Activated naive CD8-positive, alpha-beta T cell treated with anti-CD3 and anti-CD28 coated beads, Interleukin-2, amount 10 ng/mL, durations not matched to agents 7 days and 5 days (primary cell): ENCODE measurements at regions not wholly inside any gene's neighbourhood (a gene's known extent, or its start where the extent isn't known, plus 50 kb on each side); places are given as distances from the start of the nearest gene placed in this dataset.
A peak's percentile ranks its signal among the peaks of the same experiment; 100 is the strongest.
"Not testable (repeated sequence)": the region's sequence is repeated elsewhere in the genome, so short reads cannot be mapped to it uniquely, and the experiment has no call there.

Source experiments
- ATAC-seq: fragments of 150-1000 bp; cut with Tn5 transposase; one replicate; pipeline ENCODE4 v1.10.0; 2021; ENCODE audit warnings: low read depth, moderate library complexity
- POLR2A ChIA-PET: fragments of 350-600 bp; sonication (Branson Sonifier 250); formaldehyde crosslinking; loops from one replicate; lab custom pipeline; 2021; ENCODE audit warnings: antibody characterized with exemption; lab: Charles Lee
- DNase-seq: peaks from one replicate; pipeline ENCODE4 v3.0.0; 2021
- H3K27ac Mint-ChIP-seq: one replicate; pipeline ENCODE4 v1.8.0; 2022; ENCODE audit warnings: mild to moderate bottlenecking, mixed read lengths
- H3K27me3 Mint-ChIP-seq: one replicate; pipeline ENCODE4 v1.8.0; 2022; ENCODE audit warnings: mild to moderate bottlenecking, moderate library complexity, mixed read lengths
- H3K36me3 Mint-ChIP-seq: one replicate; pipeline ENCODE4 v1.8.0; 2021; ENCODE audit warnings: mild to moderate bottlenecking, mixed read lengths
- H3K4me1 Mint-ChIP-seq: one replicate; pipeline ENCODE4 v1.8.0; 2021; ENCODE audit warnings: mixed read lengths
- H3K4me3 Mint-ChIP-seq: one replicate; pipeline ENCODE4 v1.8.0; 2022; ENCODE audit warnings: mild to moderate bottlenecking, moderate library complexity, mixed read lengths
- H3K9me3 Mint-ChIP-seq: one replicate; pipeline ENCODE4 v1.8.0; 2021; ENCODE audit warnings: mixed read lengths

DNA sequence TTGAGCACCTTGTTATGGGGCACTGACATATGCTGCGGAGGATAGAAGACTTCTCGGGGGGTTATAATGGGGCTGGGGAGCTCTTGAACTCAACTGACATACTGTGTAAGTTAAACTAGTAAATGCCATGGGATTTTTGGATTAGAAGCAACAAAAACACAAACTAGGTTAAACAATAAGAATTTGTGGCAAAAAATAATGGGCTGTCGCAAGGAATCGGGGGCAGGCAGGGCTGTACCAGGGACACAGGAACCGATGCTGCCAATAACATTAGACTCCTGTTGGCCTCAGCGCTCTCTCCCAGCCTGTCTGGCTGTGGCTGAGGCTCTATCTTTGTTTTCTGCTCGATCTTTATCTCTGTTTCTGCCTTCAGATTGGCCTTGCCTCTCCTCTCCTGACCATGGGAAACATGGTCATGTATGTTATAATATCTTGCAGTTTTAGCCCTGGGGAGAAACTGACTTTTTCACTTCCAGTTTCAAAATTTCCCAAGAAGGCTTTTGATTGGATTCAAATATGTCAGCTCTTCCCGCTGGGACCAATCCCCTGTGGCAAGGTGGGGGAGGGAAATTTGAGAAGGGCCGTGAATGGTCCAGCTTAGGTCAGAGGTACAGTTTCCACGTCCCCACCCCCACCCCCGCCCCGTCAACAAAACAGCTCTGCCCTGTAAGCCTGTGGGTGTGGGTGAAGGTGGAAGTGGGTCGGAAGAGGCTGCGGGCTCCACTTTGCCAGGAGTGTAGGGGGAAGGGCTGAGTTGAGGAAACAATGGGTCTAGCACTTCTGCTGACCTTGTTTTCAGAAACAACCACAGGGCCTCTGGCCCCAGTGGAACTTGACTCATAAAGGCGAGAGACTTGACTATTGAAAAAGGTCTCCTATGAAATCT is 161.1 kb upstream of the TBL1XR1 start:
- H3K4me3 Mint-ChIP-seq = peak overlapping the region; percentile 90
- H3K4me1 Mint-ChIP-seq = peaks cover 38% of the 10 kb centered on the region
- POLR2A ChIA-PET = interaction anchor here (0.6 to 7.2 kb wide), 7 partner anchors 12 to 247 kb away, joined by 3 to 149 read pairs (median 4); partner anchors contain the start of gene TBL1XR1
- no peaks in the 10 kb centered on the region for H3K9me3 Mint-ChIP-seq
- H3K27ac Mint-ChIP-seq = peak overlapping the region; percentile 98
- ATAC-seq = peak; percentile 33
- H3K36me3 Mint-ChIP-seq = no peaks in the 10 kb centered on the region
- peak; percentile 60 for DNase-seq
- no peaks in the 10 kb centered on the region for H3K27me3 Mint-ChIP-seq

DNA sequence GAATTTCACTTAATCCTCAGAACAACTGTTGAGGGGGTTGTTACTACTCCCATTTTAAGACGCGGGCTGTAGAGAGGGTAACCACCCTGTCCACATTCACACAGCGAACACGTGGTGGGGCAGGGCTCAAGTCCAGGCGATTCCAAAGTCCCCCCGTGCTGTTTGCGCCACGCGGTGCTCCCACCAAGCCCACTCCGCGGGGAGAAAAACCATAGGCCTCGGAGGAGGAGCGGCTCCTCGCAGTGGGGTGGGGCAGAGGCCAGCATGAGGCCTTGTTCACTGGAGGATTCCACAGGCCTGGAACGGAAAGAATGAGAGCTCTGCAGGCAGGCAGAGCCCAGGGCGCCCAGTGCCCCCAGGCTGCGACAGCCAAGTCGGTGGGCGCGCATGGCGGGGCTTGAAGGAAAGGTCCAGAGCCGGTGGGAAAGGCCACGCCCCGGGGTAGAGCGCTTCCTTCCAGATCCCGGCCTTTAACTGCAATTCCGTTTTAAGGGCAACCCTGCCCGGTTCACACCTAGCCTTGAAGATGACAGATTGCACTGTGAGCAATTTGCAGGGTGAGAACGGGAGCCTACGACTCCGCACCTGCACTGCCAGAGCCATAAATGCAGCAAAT is 161.8 kb upstream of the TBL1XR1 start:
- ATAC-seq (peak; percentile 44), DNase-seq (peak; percentile 65)
- Mint-ChIP-seq H3K4me1 (peaks cover 38% of the 10 kb centered on the region), H3K36me3 (no peaks in the 10 kb centered on the region), H3K4me3 (peak overlapping the region; percentile 90), H3K27me3 (no peaks in the 10 kb centered on the region), H3K27ac (peak overlapping the region; percentile 98), H3K9me3 (no peaks in the 10 kb centered on the region)
- POLR2A ChIA-PET = interaction anchor here (0.6 to 7.2 kb wide), 16 partner anchors 10 to 308 kb away, joined by 3 to 149 read pairs (median 4); partner anchors contain the start of gene TBL1XR1

DNA sequence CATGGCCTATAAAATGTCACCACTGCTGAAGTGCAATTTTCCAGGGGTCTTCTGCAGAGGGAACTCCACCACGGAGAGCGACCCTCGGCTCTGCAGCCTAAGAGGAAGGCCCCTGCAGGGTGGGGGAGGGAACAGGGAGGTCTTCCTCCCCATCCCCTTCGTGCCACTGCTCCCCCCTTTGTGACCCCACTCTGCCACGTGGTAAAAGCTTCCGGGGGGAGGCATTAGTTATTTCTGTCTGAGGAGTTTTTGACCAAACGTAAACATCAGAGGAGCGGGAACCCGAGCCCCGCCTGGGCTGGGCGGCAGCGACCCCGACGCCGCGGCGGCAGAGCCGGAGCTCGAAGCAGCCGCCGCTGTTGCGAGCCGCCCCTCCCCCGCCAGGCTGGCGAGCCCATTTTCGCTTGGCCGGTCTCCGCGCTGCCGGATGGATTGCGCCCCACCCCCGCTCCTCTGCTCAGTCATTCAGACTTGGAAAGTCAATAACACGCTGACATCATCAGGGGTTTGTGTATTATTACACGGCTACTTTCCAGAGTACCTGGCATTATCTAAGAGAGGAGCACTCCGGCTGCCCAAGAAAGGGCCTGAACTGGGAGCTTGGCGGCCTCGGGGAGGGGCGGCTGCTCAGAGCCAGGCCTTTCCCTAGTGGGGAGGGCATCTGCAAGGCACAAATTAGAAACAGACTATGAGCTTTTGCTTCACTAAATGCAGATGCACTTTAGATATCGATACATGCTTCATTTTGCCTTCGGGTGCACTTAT is 162.5 kb upstream of the TBL1XR1 start:
- Mint-ChIP-seq H3K27me3 (no peaks in the 10 kb centered on the region), H3K36me3 (no peaks in the 10 kb centered on the region), H3K9me3 (no peaks in the 10 kb centered on the region), H3K27ac (peak overlapping the region; percentile 98), H3K4me1 (peaks cover 36% of the 10 kb centered on the region), H3K4me3 (peak overlapping the region; percentile 90)
- DNase-seq = peak; percentile 98
- POLR2A ChIA-PET = interaction anchor here (0.5 to 7.2 kb wide), 23 partner anchors 10 to 799 kb away, joined by 3 to 149 read pairs (median 4); partner anchors contain the start of gene TBL1XR1
- peak; percentile 83 for ATAC-seq

- Mint-ChIP-seq H3K4me3 (peak overlapping the region; percentile 90), H3K9me3 (no peaks in the 10 kb centered on the region), H3K27me3 (no peaks in the 10 kb centered on the region), H3K27ac (peak overlapping the region; percentile 98), H3K36me3 (no peaks in the 10 kb centered on the region), H3K4me1 (peaks cover 34% of the 10 kb centered on the region)
- ATAC-seq = no peak
- no peak for DNase-seq
- POLR2A ChIA-PET = interaction anchor here (0.6 to 7.2 kb wide), 6 partner anchors 15 to 178 kb away, joined by 3 to 149 read pairs (median 4); partner anchors contain the start of gene TBL1XR1
These were observed 164.0 kb upstream of the TBL1XR1 start for GRCh38 chr3:177361081-177361938.

DNA sequence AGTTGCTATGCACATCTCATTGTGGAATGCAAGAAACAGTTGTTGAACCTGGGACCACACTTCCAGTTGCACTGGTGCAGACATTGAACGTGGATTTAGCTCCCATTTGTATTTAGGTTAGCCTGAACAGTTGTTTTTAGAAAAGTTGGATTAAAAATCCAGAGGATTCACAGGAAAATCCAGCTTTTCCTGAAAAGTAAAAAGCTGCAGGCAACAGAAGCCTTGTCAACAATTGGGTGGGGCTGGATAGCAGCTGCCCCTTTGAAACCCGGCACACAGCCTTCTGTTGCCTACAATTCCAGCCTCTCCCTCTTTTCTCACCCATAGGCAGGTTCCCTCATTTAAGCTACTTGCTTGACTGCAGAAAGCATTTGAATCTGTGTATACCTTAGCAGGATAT is 165.3 kb upstream of the TBL1XR1 start:
- Mint-ChIP-seq H3K27me3 (no peaks in the 10 kb centered on the region), H3K27ac (no peak overlapping the region), H3K4me1 (peaks cover 31% of the 10 kb centered on the region), H3K36me3 (no peaks in the 10 kb centered on the region), H3K9me3 (no peaks in the 10 kb centered on the region), H3K4me3 (no peak overlapping the region)
- DNase-seq = no peak
- ATAC-seq = no peak
- POLR2A ChIA-PET = interaction anchor here (0.9 to 7.2 kb wide), 2 partner anchors 18 to 166 kb away, joined by 3 to 149 read pairs; partner anchors contain the start of gene TBL1XR1

DNA sequence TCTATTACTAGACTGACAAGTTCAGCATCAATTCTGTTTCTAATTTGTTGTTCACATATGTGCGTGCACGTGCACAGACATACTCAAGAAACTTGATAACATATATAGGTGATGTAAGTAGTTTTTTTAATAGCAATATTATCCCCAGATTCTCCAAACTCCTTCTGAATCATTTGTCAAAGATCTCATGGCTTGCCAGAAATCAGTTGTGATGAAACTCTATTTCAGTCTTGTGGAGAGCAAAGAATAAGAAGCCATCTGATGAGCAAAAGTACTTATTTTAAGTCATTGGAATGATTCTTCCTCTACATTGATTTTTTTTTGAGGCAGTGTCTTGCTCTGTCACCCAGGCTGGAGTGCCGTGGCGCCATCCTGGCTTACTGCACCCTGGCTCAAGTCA is 167.0 kb upstream of the TBL1XR1 start:
- Mint-ChIP-seq H3K36me3 (no peaks in the 10 kb centered on the region), H3K4me1 (peaks cover 16% of the 10 kb centered on the region), H3K9me3 (no peaks in the 10 kb centered on the region), H3K27ac (no peak overlapping the region), H3K4me3 (no peak overlapping the region), H3K27me3 (no peaks in the 10 kb centered on the region)
- POLR2A ChIA-PET = no interaction called here
- no peak for DNase-seq
- ATAC-seq = no peak

- H3K36me3 Mint-ChIP-seq, H3K9me3 Mint-ChIP-seq, H3K27ac Mint-ChIP-seq, H3K4me1 Mint-ChIP-seq, ATAC-seq, DNase-seq, POLR2A ChIA-PET, H3K4me3 Mint-ChIP-seq, H3K27me3 Mint-ChIP-seq: not testable (repeated sequence)
These were observed 168.0 kb upstream of the TBL1XR1 start for GRCh38 chr3:177365294-177365693.

DNA sequence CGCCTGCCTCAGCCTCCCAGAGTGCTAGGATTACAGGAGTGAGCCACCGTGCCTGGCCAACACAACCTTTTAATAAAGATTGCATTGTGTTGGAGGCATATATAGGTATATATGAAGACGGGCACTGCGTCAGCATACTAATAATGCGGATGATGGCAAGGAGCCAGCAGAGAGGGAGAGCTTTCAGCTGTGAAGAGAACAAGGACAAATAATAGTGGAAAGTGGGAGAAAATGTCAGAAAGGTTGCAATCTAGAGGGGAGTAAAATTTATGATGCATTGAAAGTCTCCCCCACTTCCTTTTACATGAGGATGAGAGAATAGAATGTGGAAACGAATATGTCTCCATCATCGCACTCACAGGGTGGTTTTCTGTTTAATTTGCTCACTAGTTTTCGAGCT is 170.5 kb upstream of the TBL1XR1 start:
- H3K27me3 Mint-ChIP-seq = no peaks in the 10 kb centered on the region
- H3K4me1 Mint-ChIP-seq = no peaks in the 10 kb centered on the region
- no peak overlapping the region for H3K27ac Mint-ChIP-seq
- H3K9me3 Mint-ChIP-seq = no peaks in the 10 kb centered on the region
- ATAC-seq (no peak), DNase-seq (no peak)
- POLR2A ChIA-PET = no interaction called here
- peaks cover 1% of the 10 kb centered on the region for H3K36me3 Mint-ChIP-seq
- no peak overlapping the region for H3K4me3 Mint-ChIP-seq

DNA sequence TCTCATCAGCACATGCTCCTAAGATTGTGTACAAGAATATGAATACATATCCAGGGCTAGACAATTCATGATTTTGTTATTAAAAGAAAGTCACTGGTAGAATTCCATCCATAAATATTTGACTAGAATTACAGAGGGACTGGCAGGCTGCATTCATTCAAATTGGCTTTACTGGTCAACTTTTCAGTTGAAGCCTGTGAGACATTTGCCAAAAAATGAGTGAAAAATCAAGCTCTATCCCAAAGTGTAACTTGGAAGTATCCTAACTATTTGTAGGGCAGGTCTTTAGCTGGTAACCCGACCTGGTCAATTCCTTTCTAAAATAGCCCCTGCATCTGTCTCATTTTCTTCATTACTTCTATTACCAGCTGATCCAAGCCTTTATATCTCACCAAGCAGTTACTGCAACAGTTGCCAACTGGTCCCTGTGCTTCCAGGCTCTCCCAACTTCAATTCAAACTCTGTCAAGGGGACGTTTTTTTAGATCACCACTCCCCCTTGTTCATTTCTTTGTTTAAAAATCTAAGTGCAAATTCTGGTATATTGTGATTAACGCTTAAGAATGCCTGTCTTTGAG is 173.1 kb upstream of the TBL1XR1 start:
- POLR2A ChIA-PET = interaction anchor here (0.8 kb wide), 1 partner anchor 173 kb away, joined by 3 read pairs; the partner anchor contains the start of gene TBL1XR1
- ATAC-seq (no peak), DNase-seq (no peak)
- no peak overlapping the region for H3K27ac Mint-ChIP-seq
- H3K4me3 Mint-ChIP-seq = no peak overlapping the region
- no peaks in the 10 kb centered on the region for H3K4me1 Mint-ChIP-seq
- H3K27me3 Mint-ChIP-seq = no peaks in the 10 kb centered on the region
- H3K9me3 Mint-ChIP-seq = no peaks in the 10 kb centered on the region
- peaks cover 1% of the 10 kb centered on the region for H3K36me3 Mint-ChIP-seq

DNA sequence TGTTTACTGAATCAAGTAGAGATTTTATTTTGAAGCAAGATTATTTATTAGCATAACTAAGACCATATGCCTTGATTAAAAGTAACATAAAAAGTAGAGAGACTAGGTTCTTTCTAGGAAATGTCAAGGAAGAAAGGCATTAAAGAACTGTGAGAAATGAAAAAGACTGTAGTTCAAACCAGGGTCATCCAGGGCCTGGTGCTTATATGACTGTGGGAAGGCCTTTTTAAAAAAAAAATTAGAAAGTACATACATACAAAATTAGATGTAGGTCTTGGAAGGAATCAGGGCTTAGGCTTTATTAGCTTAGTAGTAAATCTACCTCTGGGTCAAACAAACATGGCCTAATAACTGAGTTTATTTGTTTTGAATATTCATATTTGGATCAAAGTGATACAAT is 173.9 kb upstream of the TBL1XR1 start:
- POLR2A ChIA-PET = no interaction called here
- Mint-ChIP-seq H3K4me3 (no peak overlapping the region), H3K36me3 (peaks cover 1% of the 10 kb centered on the region), H3K9me3 (no peaks in the 10 kb centered on the region), H3K27ac (no peak overlapping the region), H3K4me1 (no peaks in the 10 kb centered on the region), H3K27me3 (no peaks in the 10 kb centered on the region)
- ATAC-seq (no peak), DNase-seq (no peak)

DNA sequence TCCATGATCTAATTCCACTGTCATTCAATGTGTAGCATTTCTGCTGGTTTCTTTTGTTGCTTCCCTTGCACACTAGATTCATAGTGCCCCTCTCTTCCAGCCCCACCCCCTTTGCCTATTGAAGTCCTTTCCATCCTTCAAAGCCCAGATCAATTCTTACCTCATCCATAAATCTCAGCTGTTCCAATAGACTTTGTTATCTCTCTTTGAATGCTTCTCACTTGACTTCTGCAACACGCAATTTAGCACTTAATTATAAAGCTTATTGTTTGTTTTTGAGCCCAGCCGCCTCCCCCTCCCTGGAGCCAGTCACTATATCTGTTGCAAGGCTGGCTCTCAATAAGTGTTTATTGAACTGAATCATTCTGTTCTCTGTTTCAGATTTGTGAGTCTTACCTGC is 174.6 kb upstream of the TBL1XR1 start:
- no peak for ATAC-seq
- no peak for DNase-seq
- no peaks in the 10 kb centered on the region for H3K9me3 Mint-ChIP-seq
- H3K36me3 Mint-ChIP-seq = peaks cover 1% of the 10 kb centered on the region
- no peak overlapping the region for H3K4me3 Mint-ChIP-seq
- no peaks in the 10 kb centered on the region for H3K27me3 Mint-ChIP-seq
- no peak overlapping the region for H3K27ac Mint-ChIP-seq
- POLR2A ChIA-PET = no interaction called here
- H3K4me1 Mint-ChIP-seq = no peaks in the 10 kb centered on the region

GRCh38 chr3:177374323-177374722 is 177.0 kb upstream of the TBL1XR1 start:
- POLR2A ChIA-PET = no interaction called here
- no peaks in the 10 kb centered on the region for H3K4me1 Mint-ChIP-seq
- peaks cover 1% of the 10 kb centered on the region for H3K36me3 Mint-ChIP-seq
- no peaks in the 10 kb centered on the region for H3K9me3 Mint-ChIP-seq
- ATAC-seq (no peak), DNase-seq (no peak)
- H3K27ac Mint-ChIP-seq = no peak overlapping the region
- H3K27me3 Mint-ChIP-seq = no peaks in the 10 kb centered on the region
- H3K4me3 Mint-ChIP-seq = no peak overlapping the region
